B cell (primary cell): ENCODE measurements at regions not wholly inside any gene's neighbourhood (a gene's known extent, or its start where the extent isn't known, plus 50 kb on each side); places are given as distances from the start of the nearest gene placed in this dataset.

Source experiments
- ATAC-seq: fragments of 200-7000 bp; cut with Tn5 transposase; one replicate; pipeline ENCODE4 v1.10.0; 2021; ENCODE audit warnings: low read depth, mild to moderate bottlenecking, moderate number of reproducible peaks, moderate library complexity
- CTCF ChIA-PET: fragments of 350-600 bp; sonication (Branson Sonifier 250); formaldehyde crosslinking; loops from one replicate; lab custom pipeline; 2021; ENCODE audit warnings: antibody characterized with exemption, inconsistent platforms; lab: Charles Lee
- POLR2A ChIA-PET: fragments of 350-600 bp; sonication (Branson Sonifier 250); formaldehyde crosslinking; loops from one replicate; lab custom pipeline; 2021; ENCODE audit warnings: antibody characterized with exemption; lab: Charles Lee
- DNase-seq: peaks from one replicate; pipeline ENCODE4 v3.0.0; 2013
- H2AFZ ChIP-seq: 2 replicates; pipeline ENCODE4 v1.6.1; 2012; ENCODE audit warnings: mild to moderate bottlenecking, low read depth, low read length; ENCODE audit not compliant: insufficient read depth, poor library complexity, severe bottlenecking
- H3K27ac ChIP-seq, 2 donors: 1 replicate in 1 of 2; 2 replicates in 1 of 2; pipeline ENCODE4 v1.5.1; 2012 to 2013; ENCODE audit warnings: low read length in 2 of 2, mild to moderate bottlenecking in 2 of 2, moderate library complexity in 1 of 2
- H3K27me3 ChIP-seq, 4 experiments: fragments of 200-600 bp in 1 of 4; sonication (generic) in 1 of 4; replicated peaks in 1 of 4; 1 replicate in 2 of 4; 2 replicates in 2 of 4; pipeline versions ENCODE4 v1.6.1 to v1.7.0; 2013 to 2016; ENCODE audit warnings: low read length in 3 of 4, mild to moderate bottlenecking in 2 of 4, mixed read lengths in 1 of 4, moderate library complexity in 1 of 4; ENCODE audit not compliant: insufficient read depth in 4 of 4, control insufficient read depth in 3 of 4; ENCODE audit errors: control extremely low read depth in 1 of 4
- H3K36me3 ChIP-seq, 2 experiments: replicated peaks in 1 of 2; 1 replicate in 1 of 2; 2 replicates in 1 of 2; pipeline versions ENCODE4 v1.6.1 to v1.7.1; 2013; ENCODE audit warnings: low read length in 1 of 2; ENCODE audit not compliant: insufficient read depth in 2 of 2, control insufficient read depth in 1 of 2; ENCODE audit errors: control extremely low read depth in 1 of 2, extremely low read depth in 1 of 2
- H3K4me1 ChIP-seq, 2 donors: fragments of 200-600 bp in 1 of 2; sonication (generic) in 1 of 2; 1 replicate in 1 of 2; 2 replicates in 1 of 2; pipeline versions ENCODE4 v1.5.1 to v1.6.1; 2013 to 2017; ENCODE audit warnings: low read length in 2 of 2; ENCODE audit not compliant: control insufficient read depth in 2 of 2, insufficient read depth in 2 of 2
- H3K4me2 ChIP-seq: replicated peaks from 2 replicates; pipeline ENCODE3; 2012; ENCODE audit warnings: mild to moderate bottlenecking, low read depth, low read length; ENCODE audit not compliant: poor library complexity, severe bottlenecking
- H3K4me3 ChIP-seq, 5 experiments: fragments of 200-600 bp in 1 of 5; sonication (generic) in 1 of 5; 1 replicate in 3 of 5; 2 replicates in 2 of 5; pipeline versions ENCODE4 v1.5.1 to v1.7.0; 2011 to 2016; ENCODE audit warnings: low read length in 4 of 5, mild to moderate bottlenecking in 4 of 5, low read depth in 2 of 5, control low read depth in 1 of 5, moderate library complexity in 1 of 5; ENCODE audit not compliant: insufficient read depth in 1 of 5; ENCODE audit errors: control extremely low read depth in 1 of 5, extremely low read depth in 1 of 5
- H3K79me2 ChIP-seq: fragments of 200-600 bp; sonication (generic); one replicate; pipeline ENCODE4 v1.6.0; 2016; ENCODE audit warnings: low read length; ENCODE audit not compliant: control insufficient read depth, insufficient read depth
- H3K9ac ChIP-seq: fragments of 200-600 bp; sonication (generic); 2 replicates; pipeline ENCODE4 v1.6.1; 2017; ENCODE audit warnings: mild to moderate bottlenecking, low read length, moderate library complexity
- H3K9me3 ChIP-seq, 3 donors: one replicate each; pipeline versions ENCODE4 v1.6.1 to v1.7.1; 2013; ENCODE audit warnings: low read length in 2 of 3; ENCODE audit not compliant: control insufficient read depth in 2 of 3, insufficient read depth in 1 of 3; ENCODE audit errors: control extremely low read depth in 1 of 3
- H4K20me1 ChIP-seq: 2 replicates; pipeline ENCODE4 v1.6.0; 2012; ENCODE audit warnings: mild to moderate bottlenecking, low read length; ENCODE audit not compliant: insufficient read depth, control insufficient read depth, poor library complexity, severe bottlenecking
- H3K27ac Mint-ChIP-seq: one replicate; pipeline ENCODE4 v1.8.0; 2021; ENCODE audit warnings: mixed read lengths
- H3K27me3 Mint-ChIP-seq: one replicate; pipeline ENCODE4 v1.8.0; 2021; ENCODE audit warnings: mixed read lengths
- H3K4me1 Mint-ChIP-seq: one replicate; pipeline ENCODE4 v1.8.0; 2021; ENCODE audit warnings: mixed read lengths
- H3K4me3 Mint-ChIP-seq: one replicate; pipeline ENCODE4 v1.8.0; 2021; ENCODE audit warnings: mixed read lengths
- H3K9me3 Mint-ChIP-seq: one replicate; pipeline ENCODE4 v1.8.0; 2022; ENCODE audit warnings: mixed read lengths; ENCODE audit not compliant: insufficient read depth
- CTCF ChIP-seq: fragments of 200-600 bp; IDR thresholded peaks from one replicate; pipeline ENCODE4 v1.8.0; 2022; ENCODE audit warnings: antibody characterized with exemption, mild to moderate bottlenecking
- EZH2 ChIP-seq: IDR thresholded peaks from 2 replicates; pipeline ENCODE4 v1.6.1; 2012; ENCODE audit warnings: borderline replicate concordance, low read depth, mild to moderate bottlenecking, moderate library complexity, low read length; ENCODE audit not compliant: insufficient read depth, poor library complexity, severe bottlenecking
- WGBS: methylation state at CpG from one replicate; pipeline ENCODE4 v1.1.5; 2013; ENCODE audit warnings: missing lambda C conversion rate; ENCODE audit not compliant: insufficient coverage; 5-methylcytosine and 5-hydroxymethylcytosine counted together
- intact Hi-C: fragments of 100-400 bp; cut with micrococcal nuclease; formaldehyde crosslinking; loops from one replicate; pipeline ENCODE4 v1.10.0; 2022

GRCh38 chr16:54690710-54691109 is 240.0 kb upstream of the IRX5 start:
- no peaks in the 10 kb centered on the region for H3K79me2 ChIP-seq
- H3K4me3 ChIP-seq = no peak overlapping the region
- intact Hi-C loops = no loop called here
- H3K4me1 ChIP-seq = no peaks in the 10 kb centered on the region
- peaks cover 0 to 4% (median 0%) of the 10 kb centered on the region in 3 donors for H3K9me3 ChIP-seq
- CTCF ChIA-PET = no interaction called here
- DNase-seq (no peak), ATAC-seq (no peak)
- POLR2A ChIA-PET = no interaction called here
- no peak overlapping the region for H3K27ac ChIP-seq
- Mint-ChIP-seq H3K4me1 (no peaks in the 10 kb centered on the region), H3K4me3 (no peak overlapping the region), H3K27ac (no peak overlapping the region), H3K27me3 (no peaks in the 10 kb centered on the region), H3K9me3 (peaks cover 2% of the 10 kb centered on the region)
- no peaks in the 10 kb centered on the region for H3K27me3 ChIP-seq
- H2AFZ ChIP-seq = no peak overlapping the region
- H3K9ac ChIP-seq = no peak overlapping the region
- TF ChIP-seq EZH2 (no peak), CTCF (no peak)
- H3K4me2 ChIP-seq = no peak overlapping the region
- no peaks in the 10 kb centered on the region for H3K36me3 ChIP-seq
- WGBS = no CpG with 5 or more reads among the region's 2 CpGs
- no peaks in the 10 kb centered on the region for H4K20me1 ChIP-seq

GRCh38 chr16:54690306-54690705 is 240.4 kb upstream of the IRX5 start:
- peaks cover 2% of the 10 kb centered on the region for H3K9me3 Mint-ChIP-seq
- intact Hi-C loops = no loop called here
- H3K4me3 Mint-ChIP-seq = no peak overlapping the region
- ChIA-PET CTCF (no interaction called here), POLR2A (no interaction called here)
- DNase-seq (no peak), ATAC-seq (no peak)
- TF ChIP-seq CTCF = no peak
- TF ChIP-seq EZH2 = no peak
- H3K27me3 Mint-ChIP-seq = no peaks in the 10 kb centered on the region
- H3K4me2 ChIP-seq = no peak overlapping the region
- no peaks in the 10 kb centered on the region for H3K4me1 Mint-ChIP-seq
- H3K36me3 ChIP-seq = no peaks in the 10 kb centered on the region
- H2AFZ ChIP-seq = no peak overlapping the region
- no peaks in the 10 kb centered on the region for H4K20me1 ChIP-seq
- WGBS = no CpG with 5 or more reads among the region's 2 CpGs
- no peak overlapping the region for H3K9ac ChIP-seq
- no peaks in the 10 kb centered on the region for H3K4me1 ChIP-seq
- no peaks in the 10 kb centered on the region for H3K79me2 ChIP-seq
- no peak overlapping the region for H3K4me3 ChIP-seq
- H3K9me3 ChIP-seq = peaks cover 0 to 4% (median 0%) of the 10 kb centered on the region in 3 donors
- no peak overlapping the region for H3K27ac ChIP-seq
- no peaks in the 10 kb centered on the region for H3K27me3 ChIP-seq
- no peak overlapping the region for H3K27ac Mint-ChIP-seq
